IMR-90 (cell line): ENCODE measurements at regions not wholly inside any gene's neighbourhood (a gene's known extent, or its start where the extent isn't known, plus 50 kb on each side); places are given as distances from the start of the nearest gene placed in this dataset.

Experiments
- ATAC-seq: fragments of 200-7000 bp; cut with Tn5 transposase; 2 replicates; pipeline ENCODE4 v1.9.1; 2020; ENCODE audit warnings: low read depth, mild to moderate bottlenecking, moderate library complexity
- BruUV-seq: library from RNA; stranded (reverse); fragments of 400-500 nt; replicated peaks from 2 replicates; lab custom pipeline; 2021; lab: Mats Ljungman, UMichigan
- CTCF ChIA-PET: fragments of 300-600 bp; formaldehyde crosslinking; extraction: SDS; loops from one replicate; lab custom pipeline; 2021; ENCODE audit warnings: antibody characterized with exemption; lab: Yijun Ruan, JAX
- POLR2A ChIA-PET: fragments of 300-600 bp; sonication (Branson Sonifier 250); formaldehyde crosslinking; loops from one replicate; lab custom pipeline; 2022; ENCODE audit warnings: antibody characterized with exemption; ENCODE audit not compliant: unreplicated experiment; lab: Charles Lee
- DNase-seq: peaks from one replicate; pipeline ENCODE4 v3.0.0; 2013
- H2AFZ ChIP-seq: replicated peaks from 2 replicates; pipeline ENCODE3; 2013; ENCODE audit warnings: low read length, mild to moderate bottlenecking; ENCODE audit not compliant: poor library complexity
- H2AK5ac ChIP-seq: 2 replicates; pipeline ENCODE4 v1.6.1; 2013; ENCODE audit warnings: low read depth, low read length, inconsistent platforms
- H2AK9ac ChIP-seq: replicated peaks from 2 replicates; pipeline ENCODE3; 2013; ENCODE audit warnings: mild to moderate bottlenecking, low read depth, low read length, moderate library complexity; ENCODE audit not compliant: poor library complexity
- H2BK120ac ChIP-seq: 2 replicates; pipeline ENCODE4 v1.6.1; 2013; ENCODE audit warnings: low read depth, low read length, inconsistent platforms
- H2BK15ac ChIP-seq: 3 replicates; pipeline ENCODE4 v1.6.1; 2013; ENCODE audit warnings: low read depth, low read length, inconsistent platforms
- H2BK20ac ChIP-seq: 2 replicates; pipeline ENCODE4 v1.6.1; 2013; ENCODE audit warnings: low read depth, mild to moderate bottlenecking, inconsistent platforms, low read length, moderate library complexity
- H2BK5ac ChIP-seq: 2 replicates; pipeline ENCODE4 v1.6.1; 2013; ENCODE audit warnings: mild to moderate bottlenecking, low read depth, low read length, inconsistent platforms; ENCODE audit not compliant: poor library complexity, severe bottlenecking
- H3K14ac ChIP-seq: replicated peaks from 2 replicates; pipeline ENCODE4 v1.6.1; 2013; ENCODE audit warnings: low read depth, low read length, inconsistent platforms
- H3K18ac ChIP-seq: 2 replicates; pipeline ENCODE4 v1.6.1; 2013; ENCODE audit warnings: low read depth, low read length, control low read depth
- H3K23ac ChIP-seq: 2 replicates; pipeline ENCODE4 v1.6.1; 2013; ENCODE audit warnings: low read depth, low read length, inconsistent platforms
- H3K27ac ChIP-seq: 2 replicates; pipeline ENCODE4 v1.5.1; 2013; ENCODE audit warnings: mild to moderate bottlenecking, control low read depth, low read length; ENCODE audit not compliant: insufficient read depth
- H3K27me3 ChIP-seq: 2 replicates; pipeline ENCODE4 v1.6.1; 2013; ENCODE audit warnings: low read length; ENCODE audit not compliant: control insufficient read depth, insufficient read depth
- H3K36me3 ChIP-seq: 2 replicates; pipeline ENCODE4 v1.6.1; 2013; ENCODE audit warnings: low read length, mixed read lengths; ENCODE audit not compliant: control insufficient read depth, insufficient read depth
- H3K4ac ChIP-seq: 2 replicates; pipeline ENCODE4 v1.6.1; 2013; ENCODE audit warnings: low read depth, low read length, inconsistent platforms
- H3K4me1 ChIP-seq: 2 replicates; pipeline ENCODE4 v1.6.1; 2013; ENCODE audit warnings: low read length, mixed read lengths; ENCODE audit not compliant: control insufficient read depth, insufficient read depth
- H3K4me2 ChIP-seq: 2 replicates; pipeline ENCODE4 v1.6.1; 2013; ENCODE audit warnings: low read depth, mild to moderate bottlenecking, control low read depth, low read length, moderate library complexity
- H3K4me3 ChIP-seq: 2 replicates; pipeline ENCODE4 v1.5.1; 2013; ENCODE audit warnings: low read depth, mild to moderate bottlenecking, control low read depth, low read length, moderate library complexity; ENCODE audit not compliant: insufficient read depth
- H3K56ac ChIP-seq: 2 replicates; pipeline ENCODE4 v1.6.1; 2013; ENCODE audit warnings: low read length, inconsistent platforms; ENCODE audit not compliant: insufficient read depth; ENCODE audit errors: extremely low read depth
- H3K79me1 ChIP-seq, 2 experiments: 2 replicates each; pipeline ENCODE4 v1.6.1; 2013; ENCODE audit warnings: low read length in 2 of 2, inconsistent platforms in 1 of 2, low read depth in 1 of 2
- H3K9ac ChIP-seq: 2 replicates; pipeline ENCODE4 v1.6.1; 2013; ENCODE audit warnings: low read depth, low read length, control low read depth
- H3K9me1 ChIP-seq: 2 replicates; pipeline ENCODE4 v1.6.1; 2013; ENCODE audit warnings: low read length, inconsistent platforms; ENCODE audit not compliant: insufficient read depth
- H3K9me3 ChIP-seq: 2 replicates; pipeline ENCODE4 v1.6.1; 2013; ENCODE audit warnings: low read length; ENCODE audit not compliant: control insufficient read depth, insufficient read depth
- H4K20me1 ChIP-seq: 2 replicates; pipeline ENCODE4 v1.6.1; 2013; ENCODE audit warnings: low read length, inconsistent platforms; ENCODE audit not compliant: insufficient read depth
- H4K5ac ChIP-seq: 2 replicates; pipeline ENCODE4 v1.6.1; 2013; ENCODE audit warnings: mild to moderate bottlenecking, low read depth, low read length, control low read depth
- H4K8ac ChIP-seq, 2 experiments: 2 replicates each; pipeline ENCODE4 v1.6.1; 2013; ENCODE audit warnings: low read depth in 2 of 2, low read length in 2 of 2, control low read depth in 1 of 2, inconsistent platforms in 1 of 2
- H4K91ac ChIP-seq: 2 replicates; pipeline ENCODE4 v1.6.1; 2013; ENCODE audit warnings: low read depth, low read length, inconsistent platforms; ENCODE audit not compliant: insufficient read depth
- BHLHE40 ChIP-seq: fragments of 150-350 bp; IDR thresholded peaks from 2 replicates; pipeline ENCODE4 v1.6.1; 2016; ENCODE audit warnings: mild to moderate bottlenecking, low read depth, low read length
- CEBPB ChIP-seq: IDR thresholded peaks from 2 replicates; pipeline ENCODE4 v1.6.1; 2012; ENCODE audit warnings: low read depth, low read length, improper control_type of control experiment
- ELK1 ChIP-seq: fragments of 150-350 bp; IDR thresholded peaks from 2 replicates; pipeline ENCODE4 v1.6.1; 2016; ENCODE audit warnings: low read depth, mild to moderate bottlenecking, low read length, moderate library complexity, borderline replicate concordance
- FOS ChIP-seq: fragments of 150-350 bp; IDR thresholded peaks from 2 replicates; pipeline ENCODE4 v1.6.1; 2016; ENCODE audit warnings: low read depth, low read length
- MAFK ChIP-seq: IDR thresholded peaks from 2 replicates; pipeline ENCODE4 v1.6.1; 2012; ENCODE audit warnings: low read depth, low read length, improper control_type of control experiment
- MAZ ChIP-seq: IDR thresholded peaks from 2 replicates; pipeline ENCODE4 v1.6.1; 2012; ENCODE audit warnings: low read depth, mild to moderate bottlenecking, low read length, improper control_type of control experiment, moderate library complexity, borderline replicate concordance
- POLR2A ChIP-seq: IDR thresholded peaks from 2 replicates; pipeline ENCODE4 v1.6.1; 2012; ENCODE audit warnings: mild to moderate bottlenecking, low read depth, low read length
- RCOR1 ChIP-seq: IDR thresholded peaks from 2 replicates; pipeline ENCODE4 v1.6.1; 2012; ENCODE audit warnings: mild to moderate bottlenecking, low read length, improper control_type of control experiment; ENCODE audit not compliant: insufficient replicate concordance
- SMC3 ChIP-seq: fragments of 150-350 bp; IDR thresholded peaks from 2 replicates; pipeline ENCODE4 v1.6.1; 2016; ENCODE audit warnings: low read depth, mild to moderate bottlenecking, antibody characterized with exemption, low read length, moderate library complexity
- WGBS, 2 experiments: methylation state at CpG; one replicate each; pipeline versions ENCODE4 v1.1.5 to v1.1.7; 2013; ENCODE audit warnings: missing lambda C conversion rate in 2 of 2; ENCODE audit not compliant: insufficient read length in 1 of 2; ENCODE audit errors: extremely low coverage in 2 of 2; 5-methylcytosine and 5-hydroxymethylcytosine counted together
- dilution Hi-C: fragments of 300-500 bp; cut with HindIII; formaldehyde crosslinking; loops from one replicate; pipeline ENCODE4 v1.14.3; 2018; ENCODE audit warnings: low sequenced_read_pairs; ENCODE audit not compliant: unreplicated experiment
- in situ Hi-C: fragments of 300-500 bp; cut with MboI; formaldehyde crosslinking; loops from 3 replicates; pipeline ENCODE4 v1.14.3; 2019; ENCODE audit warnings: low sequenced_read_pairs, inconsistent platforms, mixed read lengths
- intact Hi-C: fragments of 100-400 bp; cut with micrococcal nuclease; formaldehyde crosslinking; loops from 2 replicates; pipeline ENCODE4 v1.10.0; 2022

DNA sequence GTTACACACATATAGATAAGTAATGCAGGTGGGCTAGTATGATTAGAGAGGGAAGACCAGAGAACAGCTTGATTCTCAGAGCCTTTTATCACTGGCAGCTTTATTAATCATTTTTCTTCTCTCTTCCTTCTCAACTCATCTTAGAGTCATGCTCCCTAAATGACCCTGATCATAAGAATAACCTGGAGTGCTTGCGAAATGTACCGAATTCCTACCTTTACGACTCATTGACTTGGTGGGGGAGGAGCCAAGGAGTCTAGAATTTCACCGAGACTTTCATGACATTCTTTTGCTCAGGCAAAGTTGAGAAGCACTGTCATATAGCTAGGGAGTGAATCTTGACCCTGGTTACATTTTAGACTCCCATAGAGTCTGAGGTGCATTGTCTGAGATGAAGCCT is 298.9 kb upstream of the PUDP start:
- no peaks in the 10 kb centered on the region for H3K27me3 ChIP-seq
- ChIA-PET CTCF (no interaction called here), POLR2A (no interaction called here)
- intact Hi-C loops (no loop called here), dilution Hi-C loops (no loop called here), in situ Hi-C loops (no loop called here)
- no peak overlapping the region for H4K8ac ChIP-seq
- no peaks in the 10 kb centered on the region for H3K36me3 ChIP-seq
- no CpG with 5 or more reads among the region's 4 CpGs for WGBS, 2 experiments
- H2AFZ ChIP-seq: no peak overlapping the region
- no peaks in the 10 kb centered on the region for H3K79me1 ChIP-seq
- ATAC-seq (no peak), DNase-seq (no peak)
- H3K18ac ChIP-seq: no peak overlapping the region
- no peak overlapping the region for H3K9ac ChIP-seq
- no peak overlapping the region for H3K4ac ChIP-seq
- H2BK15ac ChIP-seq: no peak overlapping the region
- H3K23ac ChIP-seq: no peak overlapping the region
- no TSS peak for BruUV-seq
- H3K4me1 ChIP-seq: no peaks in the 10 kb centered on the region
- H2AK9ac ChIP-seq: no peak overlapping the region
- H3K9me3 ChIP-seq: peaks cover 3% of the 10 kb centered on the region; the same call in 1 of the 2 replicates
- H2AK5ac ChIP-seq: no peak overlapping the region
- H3K27ac ChIP-seq: no peak overlapping the region
- H3K14ac ChIP-seq: no peak overlapping the region
- H3K4me3 ChIP-seq: no peak overlapping the region
- H4K91ac ChIP-seq: no peak overlapping the region
- H4K20me1 ChIP-seq: no peaks in the 10 kb centered on the region
- no peak overlapping the region for H2BK120ac ChIP-seq
- H3K9me1 ChIP-seq: no peaks in the 10 kb centered on the region
- no peak overlapping the region for H2BK5ac ChIP-seq
- no peak overlapping the region for H4K5ac ChIP-seq
- no peak overlapping the region for H3K56ac ChIP-seq
- TF ChIP-seq POLR2A: no peak
- TF ChIP-seq RCOR1: no peak
- TF ChIP-seq CEBPB: no peak
- no peak for TF ChIP-seq ELK1
- no peak for TF ChIP-seq BHLHE40
- no peak for TF ChIP-seq SMC3
- no peak for TF ChIP-seq MAFK
- TF ChIP-seq MAZ: no peak
- no peak for TF ChIP-seq FOS
- H2BK20ac ChIP-seq: no peak overlapping the region
- no peak overlapping the region for H3K4me2 ChIP-seq
